Mucosa of descending colon (tissue), 3 donors: ENCODE measurements at regions not wholly inside any gene's neighbourhood (a gene's known extent, or its start where the extent isn't known, plus 50 kb on each side); places are given as distances from the start of the nearest gene placed in this dataset.

Experiments used
- ATAC-seq: fragments of 200-7000 bp; cut with Tn5 transposase; one replicate; pipeline ENCODE4 v1.9.1; 2020; ENCODE audit warnings: mild to moderate bottlenecking, moderate library complexity
- DNase-seq, 3 donors: peaks; one replicate each; pipeline ENCODE4 v3.0.0-alpha.2; 2020
- H3K36me3 ChIP-seq: fragments of 200-600 bp; one replicate; pipeline ENCODE4 v1.8.0; 2021; ENCODE audit warnings: low read depth, mild to moderate bottlenecking
- H3K4me1 ChIP-seq: fragments of 200-600 bp; one replicate; pipeline ENCODE4 v1.8.0; 2021; ENCODE audit warnings: low read depth, mild to moderate bottlenecking
- H3K4me3 ChIP-seq: fragments of 200-600 bp; one replicate; pipeline ENCODE4 v1.8.0; 2021; ENCODE audit warnings: mild to moderate bottlenecking
- H3K9me3 ChIP-seq: fragments of 200-600 bp; one replicate; pipeline ENCODE4 v1.8.0; 2021; ENCODE audit warnings: mild to moderate bottlenecking
- intact Hi-C, 2 donors: fragments of 100-400 bp; cut with DNase I in 1 of 2; cut with micrococcal nuclease in 1 of 2; formaldehyde crosslinking; loops; one replicate each; pipeline versions ENCODE4 v1.11.0 to v1.11.1; 2022; cut with DNase I, micrococcal nuclease
- TF ChIP-seq, protein P1 (sequence below): fragments of 200-600 bp; IDR thresholded peaks from one replicate; pipeline ENCODE4 v1.8.0; 2022; ENCODE audit warnings: antibody characterized with exemption, mild to moderate bottlenecking
- donor health status: DM: no; HTN: no; CAD: no; lungs with moderate emphysema.
- donor health status: DM: no; HTN: no; CAD: no.
- donor health status: DM: no; HTN: yes; CAD: no.

DNA sequence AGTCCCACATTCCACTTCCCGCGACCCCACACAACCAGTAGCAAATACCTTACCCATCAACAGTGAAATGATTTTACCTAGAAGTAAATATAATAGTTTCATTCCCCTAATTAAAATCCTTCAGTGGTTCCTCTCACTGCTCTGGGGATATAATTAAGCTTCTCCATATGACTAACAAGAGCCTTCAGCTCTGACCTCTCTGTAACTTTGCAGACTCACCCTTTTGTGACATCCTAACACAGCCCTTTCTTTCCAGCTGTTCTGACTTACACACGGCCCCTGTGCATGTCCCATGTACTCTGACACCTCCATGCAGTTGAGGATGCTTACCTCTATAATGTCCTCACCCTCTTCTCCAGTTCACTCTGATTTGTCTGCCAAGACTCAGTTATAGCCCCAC is 137.3 kb upstream of the SPAG17 start:
- ATAC-seq (peak; percentile 20), DNase-seq (no peak)
- Histone ChIP-seq H3K4me3 (no peak overlapping the region), H3K9me3 (no peaks in the 10 kb centered on the region), H3K4me1 (no peaks in the 10 kb centered on the region), H3K36me3 (no peaks in the 10 kb centered on the region)
- intact Hi-C loops = no loop called here
- TF ChIP-seq, protein P1, sequence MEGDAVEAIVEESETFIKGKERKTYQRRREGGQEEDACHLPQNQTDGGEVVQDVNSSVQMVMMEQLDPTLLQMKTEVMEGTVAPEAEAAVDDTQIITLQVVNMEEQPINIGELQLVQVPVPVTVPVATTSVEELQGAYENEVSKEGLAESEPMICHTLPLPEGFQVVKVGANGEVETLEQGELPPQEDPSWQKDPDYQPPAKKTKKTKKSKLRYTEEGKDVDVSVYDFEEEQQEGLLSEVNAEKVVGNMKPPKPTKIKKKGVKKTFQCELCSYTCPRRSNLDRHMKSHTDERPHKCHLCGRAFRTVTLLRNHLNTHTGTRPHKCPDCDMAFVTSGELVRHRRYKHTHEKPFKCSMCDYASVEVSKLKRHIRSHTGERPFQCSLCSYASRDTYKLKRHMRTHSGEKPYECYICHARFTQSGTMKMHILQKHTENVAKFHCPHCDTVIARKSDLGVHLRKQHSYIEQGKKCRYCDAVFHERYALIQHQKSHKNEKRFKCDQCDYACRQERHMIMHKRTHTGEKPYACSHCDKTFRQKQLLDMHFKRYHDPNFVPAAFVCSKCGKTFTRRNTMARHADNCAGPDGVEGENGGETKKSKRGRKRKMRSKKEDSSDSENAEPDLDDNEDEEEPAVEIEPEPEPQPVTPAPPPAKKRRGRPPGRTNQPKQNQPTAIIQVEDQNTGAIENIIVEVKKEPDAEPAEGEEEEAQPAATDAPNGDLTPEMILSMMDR = no peak

DNA sequence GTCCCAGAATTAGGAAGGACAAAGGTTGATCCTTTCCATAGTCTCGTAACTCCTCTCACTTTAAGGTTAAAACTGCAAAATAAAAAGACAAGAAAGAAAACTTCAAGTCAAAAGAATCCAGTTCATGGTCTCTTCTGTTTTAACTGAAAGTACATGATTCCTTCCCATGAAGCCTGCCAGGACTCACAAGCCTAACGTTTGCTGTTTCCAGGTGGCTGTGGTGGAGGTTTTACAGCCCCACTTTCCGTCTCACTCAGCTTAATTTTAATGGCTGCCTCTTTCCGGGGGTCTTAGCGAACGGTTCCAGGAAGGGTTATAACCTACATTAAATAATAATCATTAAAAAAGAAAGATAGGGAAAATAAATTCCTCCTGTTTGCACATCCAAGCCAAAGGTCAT is 136.8 kb upstream of the SPAG17 start:
- Histone ChIP-seq H3K36me3 (no peaks in the 10 kb centered on the region), H3K9me3 (no peaks in the 10 kb centered on the region), H3K4me3 (no peak overlapping the region), H3K4me1 (no peaks in the 10 kb centered on the region)
- DNase-seq (no peak), ATAC-seq (no peak)
- intact Hi-C loops = no loop called here
- TF ChIP-seq, protein P1 = no peak

DNA sequence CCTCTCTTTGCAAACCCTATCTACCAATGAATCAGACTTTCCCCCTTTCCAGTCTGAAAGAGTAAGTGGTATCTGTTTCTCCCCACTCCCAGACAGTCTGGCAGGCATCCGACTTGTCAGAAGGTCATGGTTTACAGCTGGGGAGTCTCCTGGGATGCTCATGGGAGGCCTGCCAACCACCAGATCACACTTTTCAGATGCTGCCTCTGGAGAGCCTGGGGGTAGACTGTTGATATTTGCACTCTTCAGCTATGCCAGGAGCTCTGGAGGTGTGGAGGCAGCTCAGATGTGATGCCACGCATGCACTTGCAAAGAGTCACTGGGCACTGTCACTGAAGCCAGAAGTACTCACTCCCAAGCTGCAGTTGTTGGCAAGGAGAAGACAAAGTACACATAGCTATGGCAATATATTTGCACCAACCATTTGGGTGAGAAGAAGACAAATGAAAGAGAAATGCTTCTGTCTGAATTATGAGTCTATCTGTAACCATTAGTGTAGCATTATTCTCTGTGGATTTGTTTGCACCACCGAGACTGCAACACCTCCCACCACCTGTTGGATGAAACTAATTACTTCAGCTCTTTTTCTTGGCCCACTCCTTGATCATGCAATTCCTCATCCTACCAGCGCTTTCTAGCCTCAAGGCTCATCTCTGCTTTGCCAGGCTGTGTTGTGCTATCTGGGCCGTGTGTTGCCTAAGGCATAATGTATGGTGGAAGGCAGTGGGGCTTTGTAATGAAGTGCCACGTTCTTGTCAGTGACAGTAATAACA is 133.0 kb upstream of the SPAG17 start:
- intact Hi-C loops = no loop called here
- no peaks in the 10 kb centered on the region for H3K9me3 ChIP-seq
- no peaks in the 10 kb centered on the region for H3K4me1 ChIP-seq
- TF ChIP-seq, protein P1 = no peak
- H3K36me3 ChIP-seq = no peaks in the 10 kb centered on the region
- no peak for DNase-seq
- ATAC-seq = no peak
- H3K4me3 ChIP-seq = no peak overlapping the region

DNA sequence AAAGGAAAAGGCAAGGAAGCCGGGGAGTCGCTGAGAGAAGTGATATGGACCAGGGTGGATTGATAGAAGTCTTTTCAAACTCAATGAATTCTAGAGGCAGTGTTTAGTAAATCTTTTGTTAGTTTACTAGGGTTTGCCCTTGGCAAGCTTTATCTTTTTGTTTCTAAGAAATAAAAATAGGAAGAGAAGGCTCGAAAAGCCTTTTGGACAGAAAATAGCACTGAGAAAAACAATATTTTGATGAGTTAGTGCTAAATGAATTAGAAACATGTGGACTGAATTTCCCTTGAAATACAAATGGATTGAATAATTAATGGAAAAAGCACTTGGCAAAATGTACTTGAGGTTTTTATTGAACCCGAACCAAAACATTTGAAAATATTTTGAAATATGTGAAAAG is 121.8 kb upstream of the SPAG17 start:
- TF ChIP-seq, protein P1 = no peak
- no peaks in the 10 kb centered on the region for H3K36me3 ChIP-seq
- no peaks in the 10 kb centered on the region for H3K4me1 ChIP-seq
- intact Hi-C loops = no loop called here
- no peaks in the 10 kb centered on the region for H3K9me3 ChIP-seq
- DNase-seq (no peak), ATAC-seq (no peak)
- H3K4me3 ChIP-seq = no peak overlapping the region

DNA sequence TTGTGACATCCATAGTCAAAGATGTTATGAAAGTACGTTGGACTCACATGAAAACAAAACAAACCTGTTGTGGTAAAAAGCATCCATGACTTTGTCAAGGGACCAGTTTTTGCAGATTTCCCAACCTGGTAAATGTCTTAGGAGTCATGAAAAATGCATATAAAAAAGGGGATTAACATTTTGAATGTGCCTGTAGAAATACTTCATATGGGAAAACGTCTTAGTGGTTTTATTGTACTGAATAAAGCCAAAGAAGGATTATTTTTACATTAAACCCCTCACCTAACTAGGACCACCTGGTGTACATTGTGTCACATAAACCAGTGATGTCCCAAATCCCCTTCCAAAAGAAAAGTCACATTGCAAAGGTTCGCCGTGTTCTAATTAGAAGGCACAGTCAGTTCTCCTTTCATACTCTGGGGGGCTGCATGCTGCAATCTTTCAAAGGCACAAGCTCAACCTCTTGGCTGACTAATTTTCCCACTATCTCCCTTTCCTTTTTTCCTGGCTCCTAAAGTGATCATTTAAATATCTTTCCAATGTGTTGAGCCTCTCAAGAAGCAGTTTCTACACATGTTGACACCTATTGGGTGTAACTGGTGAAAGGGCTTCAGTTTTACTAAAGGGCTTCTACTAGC is 119.8 kb upstream of the SPAG17 start:
- intact Hi-C loops = no loop called here
- ATAC-seq (no peak), DNase-seq (peak in 1 of 3 donors; percentile 19)
- no peaks in the 10 kb centered on the region for H3K36me3 ChIP-seq
- no peaks in the 10 kb centered on the region for H3K9me3 ChIP-seq
- TF ChIP-seq, protein P1 = no peak
- H3K4me3 ChIP-seq = no peak overlapping the region
- H3K4me1 ChIP-seq = no peaks in the 10 kb centered on the region
